K562 (cell line): ENCODE measurements at regions not wholly inside any gene's neighbourhood (a gene's known extent, or its start where the extent isn't known, plus 50 kb on each side); places are given as distances from the start of the nearest gene placed in this dataset.
A peak's percentile ranks its signal among the peaks of the same experiment; 100 is the strongest.

ENCODE experiments used
- ATAC-seq: fragments of 200-7000 bp; cut with Tn5 transposase; 3 replicates; pipeline ENCODE4 v1.9.1; 2020; ENCODE audit warnings: moderate library complexity
- BruUV-seq: library from RNA; stranded (reverse); fragments of 400-500 nt; replicated peaks from 2 replicates; lab custom pipeline; 2021; lab: Mats Ljungman, UMichigan
- CTCF ChIA-PET: fragments of 300-600 bp; formaldehyde crosslinking; extraction: SDS; loops from one replicate; lab custom pipeline; 2021; ENCODE audit warnings: low intra/inter-chr PET ratio; lab: Yijun Ruan, JAX
- POLR2A ChIA-PET: fragments of 300-600, 350-650 bp; sonication (Branson Sonifier 250); formaldehyde crosslinking; extraction: SDS; loops from one replicate; lab custom pipeline; 2021; ENCODE audit warnings: antibody characterized with exemption, inconsistent platforms; lab: Yijun Ruan, JAX
- DNase-seq, 4 experiments: peaks; one replicate each; pipeline versions ENCODE4 v3.0.0 to v3.0.0-alpha.2; 2011 to 2018; ENCODE audit warnings: low spot score in 3 of 4, mixed read lengths in 3 of 4; ENCODE audit errors: extremely low read depth in 1 of 4
- FAIRE-seq: peaks from 2 replicates; lab custom pipeline; 2011; peaks lifted over from hg19 to GRCh38; lab: Jason Lieb, UNC
- H2AFZ ChIP-seq: 2 replicates; pipeline ENCODE4 v1.6.0; 2011; ENCODE audit warnings: low read depth, low read length, control low read depth, inconsistent platforms
- H3K27ac ChIP-seq: fragments of 200-600 bp; 3 replicates; pipeline ENCODE4 v1.8.0; 2011; ENCODE audit warnings: low read depth, mild to moderate bottlenecking, control low read depth, inconsistent platforms, low read length, moderate library complexity, mixed read lengths; ENCODE audit errors: extremely low read depth
- H3K27me3 ChIP-seq, 2 experiments: fragments of 300-600 bp in 1 of 2; 2 replicates in 1 of 2; 3 replicates in 1 of 2; pipeline versions ENCODE4 v1.6.0 to v1.8.0; 2011; ENCODE audit warnings: inconsistent platforms in 2 of 2, low read length in 2 of 2, mild to moderate bottlenecking in 1 of 2, mixed read lengths in 1 of 2, moderate library complexity in 1 of 2; ENCODE audit not compliant: control insufficient read depth in 2 of 2, insufficient read depth in 2 of 2
- H3K36me3 ChIP-seq: fragments of 300-600 bp; 3 replicates; pipeline ENCODE4 v1.8.0; 2011; ENCODE audit warnings: mild to moderate bottlenecking, low read length, inconsistent platforms; ENCODE audit not compliant: control insufficient read depth, insufficient read depth
- H3K4me1 ChIP-seq, 2 experiments: fragments of 200-600 bp in 1 of 2; replicated peaks in 1 of 2; 2 replicates in 1 of 2; 3 replicates in 1 of 2; pipeline versions ENCODE4 v1.5.1 to v1.8.0; 2011; ENCODE audit warnings: inconsistent platforms in 2 of 2, low read length in 2 of 2, mild to moderate bottlenecking in 1 of 2, mixed read lengths in 1 of 2, moderate library complexity in 1 of 2; ENCODE audit not compliant: control insufficient read depth in 2 of 2, insufficient read depth in 2 of 2
- H3K4me2 ChIP-seq: 2 replicates; pipeline ENCODE4 v1.6.1; 2011; ENCODE audit warnings: low read length, control low read depth, inconsistent platforms, mixed read lengths; ENCODE audit not compliant: insufficient read depth
- H3K4me3 ChIP-seq: fragments of 200-600 bp; sonication (generic), shearing (Covaris generic); 2 replicates; pipeline ENCODE4 v1.5.1; 2016; ENCODE audit warnings: control low read depth, inconsistent platforms
- H3K79me2 ChIP-seq: fragments of 200-600 bp; 3 replicates; pipeline ENCODE4 v1.8.0; 2011; ENCODE audit warnings: low read length, inconsistent platforms; ENCODE audit not compliant: control insufficient read depth, insufficient read depth
- H3K9ac ChIP-seq, 2 experiments: 2 replicates each; pipeline versions ENCODE4 v1.6.0 to v1.6.1; 2011; ENCODE audit warnings: low read depth in 2 of 2, low read length in 2 of 2, control low read depth in 1 of 2, inconsistent platforms in 1 of 2, mild to moderate bottlenecking in 1 of 2, mixed read lengths in 1 of 2; ENCODE audit not compliant: insufficient read depth in 1 of 2
- H3K9me1 ChIP-seq: one replicate; pipeline ENCODE4 v1.6.0; 2011; ENCODE audit warnings: inconsistent platforms, mild to moderate bottlenecking, low read length, moderate library complexity; ENCODE audit not compliant: control insufficient read depth, insufficient read depth
- H3K9me3 ChIP-seq: replicated peaks from 2 replicates; pipeline ENCODE4 v1.5.1; 2011; ENCODE audit warnings: low read depth, low read length, inconsistent platforms; ENCODE audit not compliant: control insufficient read depth, insufficient read depth
- H4K20me1 ChIP-seq: replicated peaks from 2 replicates; pipeline ENCODE4 v1.6.1; 2011; ENCODE audit warnings: low read length, inconsistent platforms, mixed read lengths; ENCODE audit not compliant: control insufficient read depth, insufficient read depth
- ZNF24 ChIP-seq: fragments of 450-650 bp; IDR thresholded peaks from 2 replicates; pipeline ENCODE4 v1.6.1; 2016
- ZNF324 ChIP-seq: fragments of 250-450 bp; sonication (Bioruptor Pico); IDR thresholded peaks from 2 replicates; pipeline ENCODE4 v1.4.0; 2020; ENCODE audit warnings: mild to moderate bottlenecking
- ZNF699 ChIP-seq: fragments of 250-450 bp; sonication (Bioruptor Pico); IDR thresholded peaks from 2 replicates; pipeline ENCODE4 v1.8.0; 2021; ENCODE audit warnings: mild to moderate bottlenecking, moderate library complexity; ENCODE audit not compliant: insufficient replicate concordance
- WGBS: fragments of 100-300 bp; shearing (Covaris generic); methylation state at CpG from one replicate; pipeline ENCODE4 v1.1.6; 2016; ENCODE audit warnings: low coverage, mixed read lengths; ENCODE audit not compliant: insufficient coverage; ENCODE audit errors: missing lambda C conversion rate; 5-methylcytosine and 5-hydroxymethylcytosine counted together
- in situ Hi-C: fragments of 300-500 bp; cut with MboI; formaldehyde crosslinking; loops from 4 replicates; pipeline ENCODE4 v1.15.0; 2018; ENCODE audit warnings: inconsistent platforms, mixed read lengths
- intact Hi-C: fragments of 100-400 bp; cut with micrococcal nuclease; formaldehyde crosslinking; loops from 2 replicates; pipeline ENCODE4 v1.14.2; 2022

DNA sequence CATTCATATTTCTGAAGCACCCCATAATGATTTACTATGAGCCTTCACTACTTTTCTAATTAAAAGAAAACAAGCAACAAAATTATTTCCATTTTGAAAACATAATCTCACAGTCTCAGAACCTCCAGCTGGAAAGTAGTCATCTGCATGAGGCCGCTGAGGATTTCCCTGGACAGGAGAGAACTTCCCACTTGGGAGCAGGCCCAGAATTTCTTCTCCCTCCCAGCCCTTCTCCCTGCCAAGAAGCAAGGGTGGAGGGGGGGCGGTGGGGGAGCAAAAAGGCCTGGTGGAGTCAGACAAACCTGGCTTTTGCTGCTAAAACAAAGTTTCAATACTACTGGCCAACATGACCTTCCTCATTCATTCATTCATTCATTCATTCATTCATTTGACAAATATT, 167.3 kb downstream of the PJA1 start:
- H3K4me2 ChIP-seq: no peak overlapping the region
- ChIA-PET CTCF (no interaction called here), POLR2A (no interaction called here)
- no peaks in the 10 kb centered on the region for H3K9me3 ChIP-seq
- H3K27me3 ChIP-seq: peaks cover 0 to 9% of the 10 kb centered on the region in 2 experiments; a peak in 3 of 5 replicates
- H3K9ac ChIP-seq: no peak overlapping the region
- 0% methylated on average over 2 of the region's 2 CpGs for WGBS
- 0 out of 2 replicates have a peak, but pooled peaks cover 3% of the 10 kb centered on the region for H4K20me1 ChIP-seq
- no peaks in the 10 kb centered on the region for H3K9me1 ChIP-seq
- no peaks in the 10 kb centered on the region for H3K79me2 ChIP-seq
- no peak overlapping the region for H2AFZ ChIP-seq
- in situ Hi-C loops (no loop called here), intact Hi-C loops (no loop called here)
- H3K4me3 ChIP-seq: no peak overlapping the region
- FAIRE-seq: no peak
- no peaks in the 10 kb centered on the region for H3K4me1 ChIP-seq
- TF ChIP-seq ZNF24 (peak; percentile 44; the same call in 1 of the 2 replicates), ZNF699 (CRISPR knock-in tag) (no peak)
- no TSS peak for BruUV-seq
- H3K36me3 ChIP-seq: no peaks in the 10 kb centered on the region
- ATAC-seq: no peak
- no peak overlapping the region for H3K27ac ChIP-seq
- DNase-seq: no peak

DNA sequence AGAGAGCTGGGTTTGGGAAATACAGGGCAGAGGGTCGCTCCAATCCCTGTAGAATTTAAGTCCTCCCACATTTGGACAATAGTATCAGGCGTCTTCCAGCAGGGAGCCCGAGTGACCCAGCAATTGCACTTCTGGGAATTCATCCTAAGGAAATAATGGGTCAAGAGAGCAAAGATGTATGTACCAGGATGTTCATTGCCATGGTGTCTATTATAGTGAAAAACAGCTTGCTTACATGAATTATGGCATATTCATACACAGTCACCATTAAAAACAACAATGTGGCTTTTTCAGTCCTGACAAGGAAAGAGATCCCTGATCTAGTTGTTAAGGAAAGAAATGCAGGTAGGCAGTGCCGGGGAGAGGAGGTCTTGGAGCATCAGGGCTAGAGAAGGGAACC, 167.7 kb downstream of the PJA1 start:
- Histone ChIP-seq H3K9ac (no peak overlapping the region), H3K27ac (no peak overlapping the region), H3K79me2 (no peaks in the 10 kb centered on the region), H3K9me3 (no peaks in the 10 kb centered on the region), H3K4me3 (no peak overlapping the region), H2AFZ (no peak overlapping the region), H3K4me2 (no peak overlapping the region), H3K9me1 (no peaks in the 10 kb centered on the region), H3K4me1 (no peaks in the 10 kb centered on the region), H3K27me3 (peaks cover 0 to 12% of the 10 kb centered on the region in 2 experiments; a peak in 3 of 5 replicates), H4K20me1 (0 out of 2 replicates have a peak, but pooled peaks cover 3% of the 10 kb centered on the region), H3K36me3 (no peaks in the 10 kb centered on the region)
- in situ Hi-C loops (no loop called here), intact Hi-C loops (no loop called here)
- DNase-seq: no peak
- no peak for ATAC-seq
- no peak for FAIRE-seq
- ChIA-PET POLR2A (no interaction called here), CTCF (no interaction called here)
- no peak for TF ChIP-seq ZNF324 (CRISPR knock-in tag)
- BruUV-seq: no TSS peak
- 0% methylated on average over 4 of the region's 4 CpGs for WGBS
